Neural cell (in vitro differentiated cells): ENCODE measurements at regions not wholly inside any gene's neighbourhood (a gene's known extent, or its start where the extent isn't known, plus 50 kb on each side); places are given as distances from the start of the nearest gene placed in this dataset.

ENCODE experiments used
- H2AFZ ChIP-seq: fragments of 200-600, 300-800 bp; sonication (generic), shearing (Covaris generic); 2 replicates; pipeline ENCODE4 v1.6.0; 2014; ENCODE audit warnings: low read depth, mild to moderate bottlenecking, antibody characterized with exemption, low read length, moderate library complexity
- H3F3A ChIP-seq: fragments of 200-600 bp; shearing (Covaris generic); 2 replicates; pipeline ENCODE4 v1.6.1; 2016; ENCODE audit warnings: mild to moderate bottlenecking, moderate library complexity, mixed read lengths, antibody characterized with exemption, low read length; ENCODE audit not compliant: insufficient read depth, poor library complexity, severe bottlenecking
- H3K27ac ChIP-seq: fragments of 200-600, 300-800 bp; sonication (generic), shearing (Covaris generic); 2 replicates; pipeline ENCODE4 v1.5.1; 2014; ENCODE audit warnings: mild to moderate bottlenecking, low read length, moderate library complexity
- H3K27me3 ChIP-seq: fragments of 300-800, 200-600 bp; sonication (generic), shearing (Covaris generic); 2 replicates; pipeline ENCODE4 v1.6.0; 2014; ENCODE audit warnings: mild to moderate bottlenecking, low read depth, low read length, moderate library complexity; ENCODE audit not compliant: insufficient read depth
- H3K36me3 ChIP-seq: fragments of 300-800, 200-600 bp; sonication (generic), shearing (Covaris generic); 2 replicates; pipeline ENCODE4 v1.5.1; 2014; ENCODE audit warnings: mild to moderate bottlenecking, antibody characterized with exemption, low read length, moderate library complexity; ENCODE audit not compliant: insufficient read depth
- H3K4me2 ChIP-seq: fragments of 300-800, 200-600 bp; sonication (generic), shearing (Covaris generic); 2 replicates; pipeline ENCODE4 v1.6.0; 2014; ENCODE audit warnings: mild to moderate bottlenecking, low read length
- H3K4me3 ChIP-seq: fragments of 300-800, 200-600 bp; sonication (generic), shearing (Covaris generic); 2 replicates; pipeline ENCODE4 v1.5.1; 2014; ENCODE audit warnings: mild to moderate bottlenecking, low read length, moderate library complexity
- H3K79me2 ChIP-seq: fragments of 200-600 bp; shearing (Covaris generic); replicated peaks from 2 replicates; pipeline ENCODE4 v1.6.0; 2014; ENCODE audit warnings: mild to moderate bottlenecking, low read length, moderate library complexity; ENCODE audit not compliant: insufficient read depth
- H3K9ac ChIP-seq: fragments of 300-800, 200-600 bp; sonication (generic), shearing (Covaris generic); 2 replicates; pipeline ENCODE4 v1.6.1; 2016; ENCODE audit warnings: mild to moderate bottlenecking, low read length, mixed read lengths
- H3K9me2 ChIP-seq: fragments of 200-600 bp; shearing (Covaris generic); 2 replicates; pipeline ENCODE4 v1.6.1; 2016; ENCODE audit warnings: mild to moderate bottlenecking, low read length, mixed read lengths; ENCODE audit not compliant: insufficient read depth
- H3K9me3 ChIP-seq: fragments of 200-600, 300-800 bp; sonication (generic), shearing (Covaris generic); 2 replicates; pipeline ENCODE4 v1.6.1; 2016; ENCODE audit warnings: mild to moderate bottlenecking, mixed run types, low read length, moderate library complexity, mixed read lengths
- H4K20me1 ChIP-seq: fragments of 200-600 bp; shearing (Covaris generic); 2 replicates; pipeline ENCODE4 v1.6.1; 2016; ENCODE audit warnings: mild to moderate bottlenecking, mixed run types; ENCODE audit not compliant: insufficient read depth
- CTCF ChIP-seq: fragments of 450-650 bp; IDR thresholded peaks from 2 replicates; pipeline ENCODE4 v1.5.1; 2014; ENCODE audit warnings: antibody characterized with exemption, mild to moderate bottlenecking, moderate library complexity; ENCODE audit not compliant: poor library complexity, severe bottlenecking
- EP300 ChIP-seq: fragments of 450-650 bp; conservative IDR thresholded peaks from 2 replicates; pipeline ENCODE4 v1.6.1; 2014; ENCODE audit warnings: antibody characterized with exemption, mild to moderate bottlenecking, moderate library complexity; ENCODE audit not compliant: poor library complexity, severe bottlenecking
- EZH2 ChIP-seq: fragments of 200-600, 300-800 bp; shearing (Covaris generic), sonication (generic); IDR thresholded peaks from 2 replicates; pipeline ENCODE4 v1.6.1; 2014; ENCODE audit warnings: antibody characterized with exemption, low read length, borderline replicate concordance, mild to moderate bottlenecking; ENCODE audit not compliant: insufficient read depth, poor library complexity, severe bottlenecking
- MXI1 ChIP-seq: fragments of 450-650 bp; conservative IDR thresholded peaks from 2 replicates; pipeline ENCODE4 v1.6.1; 2014; ENCODE audit warnings: antibody characterized with exemption, mild to moderate bottlenecking; ENCODE audit not compliant: poor library complexity, severe bottlenecking
- POLR2AphosphoS5 ChIP-seq: IDR thresholded peaks from 2 replicates; pipeline ENCODE4 v1.6.1; 2012
- RAD21 ChIP-seq: fragments of 450-650 bp; conservative IDR thresholded peaks from 2 replicates; pipeline ENCODE4 v1.6.1; 2014; ENCODE audit warnings: antibody characterized with exemption, mild to moderate bottlenecking, moderate library complexity
- REST ChIP-seq: IDR thresholded peaks from 2 replicates; pipeline ENCODE4 v1.6.1; 2012; ENCODE audit warnings: borderline replicate concordance
- SMC3 ChIP-seq: fragments of 450-650 bp; conservative IDR thresholded peaks from 2 replicates; pipeline ENCODE4 v1.6.1; 2014; ENCODE audit warnings: antibody characterized with exemption, mild to moderate bottlenecking, moderate library complexity; ENCODE audit not compliant: poor library complexity
- TAF1 ChIP-seq: IDR thresholded peaks from 2 replicates; pipeline ENCODE4 v1.6.1; 2012; ENCODE audit warnings: low read depth

GRCh38 chr5:175248416-175248905 is 195.5 kb downstream of the DRD1 start:
- Histone ChIP-seq H3K9me2 (no peaks in the 10 kb centered on the region), H3K4me2 (no peak overlapping the region), H3K36me3 (no peaks in the 10 kb centered on the region), H3F3A (no peaks in the 10 kb centered on the region), H3K4me3 (no peak overlapping the region), H2AFZ (no peak overlapping the region), H4K20me1 (no peaks in the 10 kb centered on the region), H3K9me3 (no peaks in the 10 kb centered on the region), H3K79me2 (no peaks in the 10 kb centered on the region), H3K27ac (no peak overlapping the region), H3K9ac (no peak overlapping the region), H3K27me3 (no peaks in the 10 kb centered on the region)
- no peak for TF ChIP-seq REST
- no peak for TF ChIP-seq SMC3
- no peak for TF ChIP-seq MXI1
- no peak for TF ChIP-seq RAD21
- TF ChIP-seq EP300 = no peak
- no peak for TF ChIP-seq EZH2
- no peak for TF ChIP-seq CTCF
- no peak for TF ChIP-seq TAF1
- no peak for TF ChIP-seq POLR2AphosphoS5

GRCh38 chr5:175246889-175247520 is 197.0 kb downstream of the DRD1 start:
- H3K4me3 ChIP-seq = no peak overlapping the region
- no peak overlapping the region for H3K27ac ChIP-seq
- H3K27me3 ChIP-seq = no peaks in the 10 kb centered on the region
- H3K36me3 ChIP-seq = no peaks in the 10 kb centered on the region
- no peaks in the 10 kb centered on the region for H4K20me1 ChIP-seq
- H3F3A ChIP-seq = no peaks in the 10 kb centered on the region
- no peak overlapping the region for H3K4me2 ChIP-seq
- TF ChIP-seq REST = no peak
- no peak for TF ChIP-seq EP300
- TF ChIP-seq RAD21 = no peak
- TF ChIP-seq POLR2AphosphoS5 = no peak
- no peak for TF ChIP-seq MXI1
- TF ChIP-seq CTCF = no peak
- TF ChIP-seq TAF1 = no peak
- TF ChIP-seq EZH2 = no peak
- TF ChIP-seq SMC3 = no peak
- no peaks in the 10 kb centered on the region for H3K79me2 ChIP-seq
- no peak overlapping the region for H3K9ac ChIP-seq
- no peak overlapping the region for H2AFZ ChIP-seq
- H3K9me3 ChIP-seq = no peaks in the 10 kb centered on the region
- no peaks in the 10 kb centered on the region for H3K9me2 ChIP-seq
